ENCODE measurements at regions not wholly inside any gene's neighbourhood (a gene's known extent, or its start where the extent isn't known, plus 50 kb on each side); places are given as distances from the start of the nearest gene placed in this dataset.

DNA sequence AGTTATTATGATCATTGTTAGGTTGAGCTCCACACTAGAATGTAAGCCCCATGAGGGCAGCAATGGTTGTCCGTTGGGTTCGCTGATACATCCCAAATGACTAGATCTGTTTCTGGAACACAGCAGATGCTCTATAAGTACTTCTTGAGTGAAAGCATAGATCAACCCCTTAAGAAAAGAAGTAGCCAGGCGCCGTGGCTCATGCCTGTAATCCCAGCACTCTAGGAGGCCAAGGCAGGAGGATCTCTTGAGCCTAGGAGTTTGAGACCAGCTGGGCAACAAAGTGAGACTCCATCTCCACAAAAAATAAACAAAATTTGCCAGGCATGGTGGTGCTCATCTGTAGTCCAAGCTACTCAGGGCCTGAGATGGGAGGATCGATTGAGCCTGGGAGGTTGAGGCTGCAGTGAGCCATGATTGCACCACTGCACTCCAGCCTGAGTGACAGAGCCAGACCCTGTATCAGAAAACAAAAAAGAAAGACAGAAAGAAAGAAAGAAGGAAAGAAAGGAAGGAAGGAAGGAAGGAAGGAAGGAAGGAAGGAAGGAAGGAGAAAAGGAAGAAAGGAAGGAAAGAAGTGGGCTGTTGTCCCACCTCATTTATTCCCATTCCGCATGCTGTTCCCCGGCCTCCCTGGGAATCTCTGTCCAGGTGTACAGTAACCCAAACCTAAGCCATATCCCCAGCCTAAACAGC is 54.4 kb upstream of the RPL38 start:
- Histone ChIP-seq H3K27me3 (no peaks in the 10 kb centered on the region), H3K27ac (no peak overlapping the region), H3K4me3 (no peak overlapping the region), H3K36me3 (no peaks in the 10 kb centered on the region), H3K9me3 (no peaks in the 10 kb centered on the region), H3K4me1 (no peaks in the 10 kb centered on the region)
- no peak for TF ChIP-seq POLR2A (IDR thresholded peaks at IDR 0.05)
- TF ChIP-seq, protein P1, sequence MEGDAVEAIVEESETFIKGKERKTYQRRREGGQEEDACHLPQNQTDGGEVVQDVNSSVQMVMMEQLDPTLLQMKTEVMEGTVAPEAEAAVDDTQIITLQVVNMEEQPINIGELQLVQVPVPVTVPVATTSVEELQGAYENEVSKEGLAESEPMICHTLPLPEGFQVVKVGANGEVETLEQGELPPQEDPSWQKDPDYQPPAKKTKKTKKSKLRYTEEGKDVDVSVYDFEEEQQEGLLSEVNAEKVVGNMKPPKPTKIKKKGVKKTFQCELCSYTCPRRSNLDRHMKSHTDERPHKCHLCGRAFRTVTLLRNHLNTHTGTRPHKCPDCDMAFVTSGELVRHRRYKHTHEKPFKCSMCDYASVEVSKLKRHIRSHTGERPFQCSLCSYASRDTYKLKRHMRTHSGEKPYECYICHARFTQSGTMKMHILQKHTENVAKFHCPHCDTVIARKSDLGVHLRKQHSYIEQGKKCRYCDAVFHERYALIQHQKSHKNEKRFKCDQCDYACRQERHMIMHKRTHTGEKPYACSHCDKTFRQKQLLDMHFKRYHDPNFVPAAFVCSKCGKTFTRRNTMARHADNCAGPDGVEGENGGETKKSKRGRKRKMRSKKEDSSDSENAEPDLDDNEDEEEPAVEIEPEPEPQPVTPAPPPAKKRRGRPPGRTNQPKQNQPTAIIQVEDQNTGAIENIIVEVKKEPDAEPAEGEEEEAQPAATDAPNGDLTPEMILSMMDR (IDR thresholded peaks at IDR 0.05), result no peak
- no peak for DNase-seq
- intact Hi-C loops (cut with DNase I; ENCODE audit: low total_unique reads), result no loop called here

DNA sequence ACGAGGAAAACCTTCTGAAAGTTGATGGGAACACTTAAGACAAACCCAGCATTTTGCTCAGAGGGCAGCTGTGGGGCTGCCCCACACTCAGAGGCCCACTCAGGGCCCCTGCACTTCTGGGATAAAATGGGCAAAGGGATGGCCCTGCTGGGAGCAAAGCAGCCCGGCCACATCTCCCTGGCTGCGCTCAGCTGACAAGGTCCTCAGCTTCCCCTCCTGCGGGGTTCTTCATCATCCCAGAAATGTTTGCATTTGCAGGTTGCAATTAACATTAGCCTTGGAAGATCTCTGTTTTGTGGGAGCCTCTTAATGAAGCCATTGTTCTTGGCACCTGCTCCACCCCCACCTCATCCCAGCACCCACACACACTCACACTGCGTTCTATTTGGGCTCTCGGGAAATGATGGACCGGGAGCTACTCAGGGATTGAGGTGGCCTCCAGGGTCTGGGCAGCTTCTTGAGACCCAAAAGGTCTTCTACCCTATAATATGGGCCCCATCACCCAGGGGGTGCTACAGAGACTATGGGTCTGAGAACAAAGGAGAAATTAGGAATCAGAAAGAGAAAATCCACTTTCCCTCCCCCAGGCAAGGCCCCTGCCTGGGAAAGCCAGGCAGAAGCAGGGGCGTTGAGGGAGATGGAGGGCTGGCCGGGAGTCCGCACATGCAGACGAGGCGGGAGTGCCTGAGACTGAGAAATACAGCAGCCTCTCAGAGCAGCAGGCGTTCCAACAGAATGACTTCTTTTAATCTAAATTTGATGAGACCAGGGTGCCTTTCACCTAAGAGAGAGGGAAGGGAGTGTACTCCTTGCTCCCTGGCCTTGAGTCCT is 53.7 kb upstream of the RPL38 start:
- no peak for DNase-seq
- Histone ChIP-seq H3K9me3 (no peaks in the 10 kb centered on the region), H3K4me1 (no peaks in the 10 kb centered on the region), H3K36me3 (no peaks in the 10 kb centered on the region), H3K4me3 (no peak overlapping the region), H3K27me3 (no peaks in the 10 kb centered on the region), H3K27ac (no peak overlapping the region)
- intact Hi-C loops (cut with DNase I; ENCODE audit: low total_unique reads), result no loop called here
- TF ChIP-seq POLR2A (IDR thresholded peaks at IDR 0.05), result no peak
- TF ChIP-seq, protein P1 (IDR thresholded peaks at IDR 0.05), result no peak

DNA sequence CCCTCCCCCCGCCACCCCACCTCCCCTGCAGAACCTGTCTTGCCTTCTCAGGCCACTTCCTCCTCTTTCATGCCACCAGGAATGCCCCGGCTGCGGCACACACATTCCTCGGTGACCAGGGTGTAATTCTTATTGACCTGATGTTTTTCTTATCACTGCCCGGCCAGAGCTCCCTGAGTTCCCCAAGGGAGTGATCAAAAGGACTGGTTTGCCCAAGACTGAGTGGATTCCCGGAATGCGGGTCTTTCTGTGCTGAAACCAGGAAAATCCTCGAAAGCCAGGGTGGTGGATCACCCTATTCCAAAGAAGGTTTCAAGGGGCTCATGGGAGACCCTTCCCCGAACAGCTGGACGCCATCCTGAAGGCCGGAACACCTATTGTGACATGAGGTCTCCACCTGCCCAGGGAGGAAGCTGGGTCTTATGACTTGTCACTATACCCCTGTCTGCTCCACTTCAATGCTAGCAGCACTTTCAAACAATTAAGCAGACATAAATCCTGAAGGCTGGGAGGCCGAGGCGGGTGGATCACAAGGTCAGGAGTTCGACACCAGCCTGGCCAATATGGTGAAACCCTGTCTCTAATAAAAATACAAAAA is 53.0 kb upstream of the RPL38 start:
- Histone ChIP-seq H3K27ac (no peak overlapping the region), H3K36me3 (no peaks in the 10 kb centered on the region), H3K4me1 (no peaks in the 10 kb centered on the region), H3K27me3 (no peaks in the 10 kb centered on the region), H3K9me3 (no peaks in the 10 kb centered on the region), H3K4me3 (no peak overlapping the region)
- TF ChIP-seq, protein P1 (IDR thresholded peaks at IDR 0.05), result no peak
- no peak for TF ChIP-seq POLR2A (IDR thresholded peaks at IDR 0.05)
- intact Hi-C loops (cut with DNase I; ENCODE audit: low total_unique reads), result no loop called here
- no peak for DNase-seq

DNA sequence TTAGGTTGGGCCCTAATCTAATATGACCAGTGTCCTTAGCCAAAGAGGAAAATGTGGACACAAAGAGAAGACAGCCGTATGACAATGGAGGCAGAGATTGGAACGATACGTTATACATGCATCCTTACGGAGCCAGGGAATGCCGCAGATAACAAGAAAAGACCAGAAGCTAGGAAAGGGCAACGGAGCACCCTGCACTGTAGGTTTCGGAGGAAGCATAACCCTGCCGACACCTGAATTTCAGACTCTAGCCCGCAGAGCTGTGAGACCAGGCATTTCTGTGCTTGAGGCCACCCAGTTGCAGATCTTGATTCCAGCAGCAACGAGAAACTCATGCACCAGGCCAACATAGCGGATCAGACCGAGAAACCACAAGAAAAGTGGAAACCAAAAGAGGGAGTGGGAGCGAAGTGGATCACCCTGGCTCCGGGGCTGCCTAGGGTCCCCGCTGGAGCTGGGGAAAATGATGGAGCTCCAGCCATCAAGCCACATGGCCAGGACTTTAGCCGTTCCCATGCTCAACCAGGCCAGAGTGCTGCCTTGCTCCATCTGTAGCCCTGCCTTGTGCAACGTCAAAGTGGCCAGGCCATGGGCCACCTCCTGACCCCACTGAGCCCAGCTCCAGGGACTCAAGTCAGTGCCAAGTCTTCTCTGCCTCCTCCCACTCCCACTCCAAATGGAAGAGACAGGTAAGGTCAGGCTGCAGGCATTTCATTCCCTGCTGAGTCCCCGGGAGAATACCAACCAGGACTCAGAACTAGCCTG is 51.7 kb upstream of the RPL38 start:
- TF ChIP-seq POLR2A (IDR thresholded peaks at IDR 0.05), result no peak
- TF ChIP-seq, protein P1 (IDR thresholded peaks at IDR 0.05), result no peak
- no peak for DNase-seq
- Histone ChIP-seq H3K9me3 (no peaks in the 10 kb centered on the region), H3K4me1 (no peaks in the 10 kb centered on the region), H3K36me3 (no peaks in the 10 kb centered on the region), H3K27me3 (no peaks in the 10 kb centered on the region), H3K27ac (no peak overlapping the region), H3K4me3 (no peak overlapping the region)
- intact Hi-C loops (cut with DNase I; ENCODE audit: low total_unique reads), result no loop called here

All from uterus (tissue), 3 donors.